ENCODE measurements at regions not wholly inside any gene's neighbourhood (a gene's known extent, or its start where the extent isn't known, plus 50 kb on each side); places are given as distances from the start of the nearest gene placed in this dataset.
"Not testable (repeated sequence)": the region's sequence is repeated elsewhere in the genome, so short reads cannot be mapped to it uniquely, and the experiment has no call there.

DNA sequence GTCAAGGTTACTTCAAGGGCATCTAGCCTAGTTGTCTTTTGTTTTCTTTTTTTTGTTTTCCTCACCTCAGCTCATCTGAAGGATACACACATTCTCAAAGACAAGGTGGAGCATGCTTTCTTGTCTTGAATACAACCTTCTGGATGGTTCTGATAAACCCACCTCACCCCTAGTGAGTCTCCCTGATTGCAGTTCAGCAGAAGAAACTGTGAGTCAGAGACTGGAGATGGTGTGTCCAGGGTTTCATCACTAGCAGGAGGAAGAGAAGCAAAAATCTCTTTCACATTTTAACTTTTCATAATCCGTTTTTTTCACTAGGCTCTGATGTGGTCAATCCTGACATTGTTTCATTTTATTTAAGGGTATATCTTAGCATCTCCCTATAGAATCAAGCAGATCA lies 143.0 kb upstream of the NRBF2 start:
- no peak overlapping the region for H2AFZ ChIP-seq (ENCODE audit: low read depth, low read length)
- no peaks in the 10 kb centered on the region for H3K36me3 ChIP-seq (ENCODE audit: insufficient read depth, low read length)
- no peaks in the 10 kb centered on the region for H3K4me1 ChIP-seq (ENCODE audit: insufficient read depth, low read length)
- H3K9me3 ChIP-seq (ENCODE audit: low read length): no peaks in the 10 kb centered on the region
- H3K4me3 ChIP-seq (ENCODE audit: low read length): no peak overlapping the region
- H3K27me3 ChIP-seq (ENCODE audit: insufficient read depth, low read length): no peaks in the 10 kb centered on the region

DNA sequence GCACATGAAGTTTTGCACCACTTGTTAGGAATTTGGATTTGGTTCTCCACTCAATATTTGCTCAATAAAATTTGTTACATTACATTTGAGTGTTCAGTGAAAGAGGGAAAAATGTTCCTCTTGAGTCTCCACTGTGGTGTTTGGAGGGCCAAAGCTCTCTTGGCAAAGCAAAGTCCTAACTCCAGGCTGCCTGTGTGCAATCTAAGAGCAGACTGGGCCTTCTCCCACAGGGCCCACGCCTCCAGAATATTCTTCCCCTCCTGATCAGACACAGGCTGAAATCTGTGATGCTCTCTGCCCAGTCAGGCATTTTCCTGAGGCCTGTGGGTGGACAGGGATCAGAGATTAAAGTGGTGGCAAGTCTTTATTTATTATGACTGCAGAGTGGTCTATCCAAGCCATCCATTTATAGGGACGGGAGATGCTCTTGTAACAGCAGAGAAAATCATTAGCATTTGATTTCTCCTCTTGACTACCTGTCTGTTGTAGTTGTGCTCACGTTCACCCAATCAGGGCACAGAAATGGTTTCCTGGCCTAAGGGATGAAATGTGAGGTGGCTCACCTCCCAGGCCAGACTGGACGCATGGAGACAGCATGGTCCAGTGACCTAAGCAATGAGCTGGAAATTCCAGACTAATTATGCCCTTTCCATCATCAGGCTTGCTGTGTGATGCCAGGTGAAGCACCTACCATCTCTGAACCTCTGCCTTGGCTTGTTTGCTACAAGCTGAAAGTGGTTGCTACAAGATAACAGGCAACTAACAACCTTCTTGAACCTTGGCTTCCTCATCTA lies 147.1 kb upstream of the NRBF2 start:
- H3K4me1 ChIP-seq (ENCODE audit: insufficient read depth, low read length): no peaks in the 10 kb centered on the region
- H3K27me3 ChIP-seq (ENCODE audit: insufficient read depth, low read length): no peaks in the 10 kb centered on the region
- H3K9me3 ChIP-seq (ENCODE audit: low read length): no peaks in the 10 kb centered on the region
- no peak overlapping the region for H2AFZ ChIP-seq (ENCODE audit: low read depth, low read length)
- no peak overlapping the region for H3K4me3 ChIP-seq (ENCODE audit: low read length)
- H3K36me3 ChIP-seq (ENCODE audit: insufficient read depth, low read length): no peaks in the 10 kb centered on the region

DNA sequence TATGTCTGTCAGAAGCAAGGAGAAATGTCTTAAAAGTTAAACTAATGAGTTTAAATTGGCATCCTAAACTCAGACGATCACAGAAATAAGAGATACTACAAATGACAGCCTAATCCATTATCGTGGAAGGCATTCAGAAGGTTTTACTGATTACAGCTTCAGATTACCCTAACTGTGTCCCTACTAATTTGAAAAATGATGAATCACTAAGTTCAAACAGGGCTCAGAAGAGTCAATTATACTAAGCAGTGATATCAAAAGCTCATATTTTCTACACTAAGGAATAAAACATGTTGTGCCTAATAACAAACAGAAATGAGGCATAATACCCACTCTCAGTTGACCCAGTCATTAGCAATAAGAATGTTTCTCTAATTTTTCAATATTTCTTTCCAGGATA lies 152.0 kb upstream of the NRBF2 start:
- no peaks in the 10 kb centered on the region for H3K9me3 ChIP-seq (ENCODE audit: low read length)
- H3K4me1 ChIP-seq (ENCODE audit: insufficient read depth, low read length): no peaks in the 10 kb centered on the region
- no peak overlapping the region for H2AFZ ChIP-seq (ENCODE audit: low read depth, low read length)
- no peaks in the 10 kb centered on the region for H3K36me3 ChIP-seq (ENCODE audit: insufficient read depth, low read length)
- H3K4me3 ChIP-seq (ENCODE audit: low read length): no peak overlapping the region
- H3K27me3 ChIP-seq (ENCODE audit: insufficient read depth, low read length): no peaks in the 10 kb centered on the region

DNA sequence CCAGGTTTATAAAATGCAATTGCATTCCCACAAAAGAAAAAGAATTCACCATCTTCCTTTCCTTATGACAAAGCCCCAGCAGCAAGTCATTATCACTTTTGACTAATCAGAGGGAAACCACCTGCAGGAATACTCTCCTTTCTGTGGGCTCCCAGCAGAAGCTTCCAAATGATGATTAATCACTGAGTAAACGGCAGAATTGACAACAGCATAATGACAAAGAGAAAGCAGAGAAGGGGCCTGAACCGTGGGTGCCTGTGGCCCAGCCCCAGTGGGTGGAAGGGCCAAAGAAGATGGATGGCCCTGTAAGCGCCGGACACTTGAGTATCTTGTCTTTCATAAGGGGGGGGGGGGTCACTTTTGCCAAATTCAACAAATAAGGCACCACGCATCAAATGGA lies 152.4 kb upstream of the NRBF2 start:
- H3K27me3 ChIP-seq (ENCODE audit: insufficient read depth, low read length): no peaks in the 10 kb centered on the region
- no peaks in the 10 kb centered on the region for H3K9me3 ChIP-seq (ENCODE audit: low read length)
- no peak overlapping the region for H3K4me3 ChIP-seq (ENCODE audit: low read length)
- no peak overlapping the region for H2AFZ ChIP-seq (ENCODE audit: low read depth, low read length)
- H3K4me1 ChIP-seq (ENCODE audit: insufficient read depth, low read length): no peaks in the 10 kb centered on the region
- H3K36me3 ChIP-seq (ENCODE audit: insufficient read depth, low read length): no peaks in the 10 kb centered on the region

DNA sequence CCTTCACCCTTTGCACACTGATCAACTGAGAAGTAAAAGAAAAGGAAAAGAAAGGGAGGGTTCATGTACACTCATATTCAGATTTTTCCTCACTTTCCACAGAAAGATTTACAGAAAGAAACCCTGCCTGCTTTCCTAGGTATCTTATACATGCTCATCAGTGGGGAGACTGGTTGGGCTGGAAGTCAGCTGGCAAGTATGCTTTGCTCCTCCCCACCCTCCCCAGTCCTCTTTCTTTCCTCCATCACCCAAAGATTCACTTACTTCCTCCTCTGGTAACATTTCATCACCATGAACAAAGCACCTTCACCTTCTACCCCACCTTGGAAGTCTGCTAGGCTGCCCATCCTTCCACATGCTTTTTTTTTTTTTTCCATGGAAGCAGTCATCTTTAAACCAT lies 153.2 kb upstream of the NRBF2 start:
- Histone ChIP-seq H3K27me3 (ENCODE audit: insufficient read depth, low read length) (no peaks in the 10 kb centered on the region), H3K36me3 (ENCODE audit: insufficient read depth, low read length) (no peaks in the 10 kb centered on the region), H3K4me3 (ENCODE audit: low read length) (no peak overlapping the region), H2AFZ (ENCODE audit: low read depth, low read length) (no peak overlapping the region), H3K4me1 (ENCODE audit: insufficient read depth, low read length) (no peaks in the 10 kb centered on the region), H3K9me3 (ENCODE audit: low read length) (no peaks in the 10 kb centered on the region)

DNA sequence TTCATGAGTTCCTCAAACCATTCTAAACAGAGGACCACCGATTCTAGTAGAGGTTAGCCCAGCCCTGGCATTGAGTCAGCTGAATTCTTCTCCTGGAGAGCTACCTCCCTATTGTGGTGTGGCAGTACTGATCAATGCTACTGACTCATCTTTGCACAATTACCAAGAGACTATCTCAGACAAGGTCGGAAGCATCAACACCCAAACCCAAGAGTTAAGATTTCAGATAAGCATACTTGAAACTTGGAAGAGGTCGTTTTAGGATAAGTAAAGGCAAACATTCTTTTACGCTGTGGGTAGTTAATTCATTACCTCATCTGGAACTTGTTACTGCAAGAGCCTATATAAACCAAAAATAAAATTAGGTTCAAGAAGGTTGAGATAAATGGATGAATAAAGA lies 154.6 kb upstream of the NRBF2 start:
- no peaks in the 10 kb centered on the region for H3K36me3 ChIP-seq (ENCODE audit: insufficient read depth, low read length)
- no peak overlapping the region for H2AFZ ChIP-seq (ENCODE audit: low read depth, low read length)
- no peaks in the 10 kb centered on the region for H3K4me1 ChIP-seq (ENCODE audit: insufficient read depth, low read length)
- H3K4me3 ChIP-seq (ENCODE audit: low read length): no peak overlapping the region
- H3K27me3 ChIP-seq (ENCODE audit: insufficient read depth, low read length): no peaks in the 10 kb centered on the region
- H3K9me3 ChIP-seq (ENCODE audit: low read length): peaks cover 2% of the 10 kb centered on the region

DNA sequence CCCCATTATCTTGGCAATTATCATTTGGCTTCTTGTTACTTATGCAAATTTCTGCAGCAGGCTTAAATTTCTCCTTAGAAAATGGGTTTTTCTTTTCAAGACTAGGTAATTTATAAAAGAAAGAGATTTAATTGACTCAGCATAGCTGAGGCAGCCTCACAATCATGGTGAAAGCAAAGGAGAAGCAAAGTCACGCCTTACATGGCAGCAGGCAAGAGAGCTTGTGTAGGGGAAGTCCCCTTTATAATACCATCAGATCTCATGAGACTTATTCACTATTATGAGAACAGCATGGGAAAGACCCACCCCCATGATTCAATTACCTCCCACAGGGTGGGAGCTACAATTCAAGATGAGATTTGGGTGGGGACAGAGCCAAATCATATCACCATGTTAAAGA lies 158.3 kb upstream of the NRBF2 start:
- not testable (repeated sequence) for H3K36me3 ChIP-seq (ENCODE audit: insufficient read depth, low read length); H3K27me3 ChIP-seq (ENCODE audit: insufficient read depth, low read length); H3K9me3 ChIP-seq (ENCODE audit: low read length); H2AFZ ChIP-seq (ENCODE audit: low read depth, low read length); H3K4me1 ChIP-seq (ENCODE audit: insufficient read depth, low read length); H3K4me3 ChIP-seq (ENCODE audit: low read length)

DNA sequence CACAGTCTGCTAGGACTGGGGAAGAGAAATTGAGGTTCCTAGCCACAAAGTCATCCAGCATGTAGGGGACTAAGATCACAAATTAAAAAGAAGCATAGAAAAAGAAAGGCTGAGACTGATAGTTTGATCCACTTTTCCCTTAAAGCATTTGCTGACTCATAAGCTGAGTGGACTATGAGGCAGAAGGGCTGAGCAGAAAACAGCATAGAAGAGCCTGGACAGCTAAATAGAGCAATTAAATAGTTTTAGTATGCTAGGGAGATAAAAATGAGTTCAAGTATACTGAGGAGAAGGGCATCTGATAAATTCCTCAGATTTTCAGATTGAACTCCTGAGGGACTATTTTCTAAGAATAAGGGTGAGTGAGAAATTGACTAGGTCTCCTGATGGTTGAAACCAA lies 155.9 kb upstream of the EGR2 start:
- H3K4me1 ChIP-seq (ENCODE audit: insufficient read depth, low read length): no peaks in the 10 kb centered on the region
- peaks cover 2% of the 10 kb centered on the region for H3K9me3 ChIP-seq (ENCODE audit: low read length)
- H3K4me3 ChIP-seq (ENCODE audit: low read length): no peak overlapping the region
- H2AFZ ChIP-seq (ENCODE audit: low read depth, low read length): no peak overlapping the region
- no peaks in the 10 kb centered on the region for H3K27me3 ChIP-seq (ENCODE audit: insufficient read depth, low read length)
- no peaks in the 10 kb centered on the region for H3K36me3 ChIP-seq (ENCODE audit: insufficient read depth, low read length)

DNA sequence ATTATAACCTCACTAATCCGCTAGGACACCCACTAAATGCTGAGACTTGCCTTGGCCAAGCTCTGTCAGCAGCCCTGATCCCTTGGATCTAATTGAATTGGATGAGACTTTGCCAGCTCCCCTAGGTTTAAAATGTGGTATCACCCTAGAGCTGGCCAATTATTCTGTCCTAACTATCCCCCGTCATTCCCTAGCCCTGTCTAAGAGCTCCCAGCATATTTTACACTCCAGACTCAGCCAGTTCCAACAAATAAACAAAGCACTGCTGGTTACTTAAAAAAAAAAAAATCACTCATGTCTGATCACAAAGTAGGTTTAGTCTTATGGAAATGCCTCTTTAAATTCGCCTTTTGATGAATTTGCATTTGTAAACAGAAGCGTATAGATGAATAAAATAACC lies 147.9 kb upstream of the EGR2 start:
- H3K9me3 ChIP-seq (ENCODE audit: low read length): no peaks in the 10 kb centered on the region
- no peaks in the 10 kb centered on the region for H3K27me3 ChIP-seq (ENCODE audit: insufficient read depth, low read length)
- no peak overlapping the region for H2AFZ ChIP-seq (ENCODE audit: low read depth, low read length)
- no peak overlapping the region for H3K4me3 ChIP-seq (ENCODE audit: low read length)
- no peaks in the 10 kb centered on the region for H3K36me3 ChIP-seq (ENCODE audit: insufficient read depth, low read length)
- H3K4me1 ChIP-seq (ENCODE audit: insufficient read depth, low read length): no peaks in the 10 kb centered on the region

DNA sequence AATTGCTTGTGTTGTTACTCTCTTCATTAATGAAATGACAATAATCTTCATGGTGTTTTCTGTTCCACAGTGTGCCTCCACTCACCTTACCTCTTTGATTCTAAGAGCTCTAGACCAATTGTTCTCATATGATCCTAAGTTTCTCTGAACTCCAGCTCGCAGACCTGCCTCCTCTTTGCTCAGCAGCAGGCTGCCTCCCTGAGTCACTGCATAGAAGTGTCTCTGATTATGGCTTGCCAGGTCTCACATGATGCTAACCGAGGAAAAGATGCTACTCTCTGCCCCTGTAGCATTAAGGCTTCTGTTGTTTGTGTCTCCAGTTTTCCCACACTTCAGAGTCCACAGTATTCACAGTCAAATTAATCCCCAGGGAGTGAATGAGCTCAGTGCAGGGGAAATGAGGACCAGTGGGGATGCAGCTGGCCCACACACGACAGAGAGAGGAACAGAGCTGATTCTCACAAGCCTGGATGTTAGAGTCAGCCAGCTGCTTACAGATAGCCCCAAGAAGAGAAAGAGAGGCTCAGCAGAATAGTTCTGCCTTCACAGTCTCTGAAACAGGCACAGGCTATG lies 145.9 kb upstream of the EGR2 start:
- Histone ChIP-seq H3K4me1 (ENCODE audit: insufficient read depth, low read length) (no peaks in the 10 kb centered on the region), H3K9me3 (ENCODE audit: low read length) (no peaks in the 10 kb centered on the region), H3K27me3 (ENCODE audit: insufficient read depth, low read length) (no peaks in the 10 kb centered on the region), H3K36me3 (ENCODE audit: insufficient read depth, low read length) (no peaks in the 10 kb centered on the region), H3K4me3 (ENCODE audit: low read length) (no peak overlapping the region), H2AFZ (ENCODE audit: low read depth, low read length) (no peak overlapping the region)

DNA sequence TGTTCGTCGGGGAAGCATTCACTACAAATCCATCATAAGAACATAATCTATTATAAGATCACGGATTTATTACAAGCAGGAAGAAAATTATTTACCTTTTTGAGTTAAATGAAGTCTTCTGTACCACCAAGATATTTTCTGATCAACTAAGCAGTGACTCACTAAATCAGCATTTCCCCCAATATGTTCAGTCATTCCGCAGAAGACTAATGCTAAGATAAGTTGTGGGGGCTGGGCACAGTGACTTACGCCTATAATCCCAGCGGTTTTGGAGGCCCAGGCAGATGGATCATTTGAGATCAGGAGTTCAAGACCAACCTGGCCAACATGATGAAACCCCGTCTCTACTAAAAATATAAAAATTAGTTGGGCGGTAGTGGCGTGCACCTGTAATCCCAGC lies 144.2 kb upstream of the EGR2 start:
- H3K27me3 ChIP-seq (ENCODE audit: insufficient read depth, low read length): no peaks in the 10 kb centered on the region
- H3K4me1 ChIP-seq (ENCODE audit: insufficient read depth, low read length): no peaks in the 10 kb centered on the region
- H3K36me3 ChIP-seq (ENCODE audit: insufficient read depth, low read length): no peaks in the 10 kb centered on the region
- no peak overlapping the region for H2AFZ ChIP-seq (ENCODE audit: low read depth, low read length)
- H3K9me3 ChIP-seq (ENCODE audit: low read length): no peaks in the 10 kb centered on the region
- no peak overlapping the region for H3K4me3 ChIP-seq (ENCODE audit: low read length)

DNA sequence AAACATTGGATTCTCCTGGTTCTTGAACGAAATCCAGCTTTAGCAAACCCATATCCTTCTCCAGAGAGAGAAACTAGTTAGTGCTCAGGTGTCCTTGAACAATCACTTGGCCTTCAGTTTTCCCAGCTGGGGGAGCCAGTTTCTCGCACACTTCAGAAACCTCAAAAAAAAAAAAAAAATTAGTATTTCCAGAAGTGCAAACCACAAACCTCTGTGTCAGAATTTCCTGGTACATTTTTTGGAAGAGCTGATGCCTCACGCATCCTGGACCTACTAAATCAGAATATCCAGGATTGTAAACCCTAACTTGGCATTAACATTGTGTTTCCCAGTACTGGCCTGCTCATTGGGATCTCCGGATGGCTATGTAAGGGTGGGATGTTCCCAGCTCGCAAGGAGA lies 143.4 kb upstream of the EGR2 start:
- Histone ChIP-seq H3K36me3 (ENCODE audit: insufficient read depth, low read length) (no peaks in the 10 kb centered on the region), H3K9me3 (ENCODE audit: low read length) (no peaks in the 10 kb centered on the region), H2AFZ (ENCODE audit: low read depth, low read length) (no peak overlapping the region), H3K4me1 (ENCODE audit: insufficient read depth, low read length) (no peaks in the 10 kb centered on the region), H3K27me3 (ENCODE audit: insufficient read depth, low read length) (no peaks in the 10 kb centered on the region), H3K4me3 (ENCODE audit: low read length) (no peak overlapping the region)

DNA sequence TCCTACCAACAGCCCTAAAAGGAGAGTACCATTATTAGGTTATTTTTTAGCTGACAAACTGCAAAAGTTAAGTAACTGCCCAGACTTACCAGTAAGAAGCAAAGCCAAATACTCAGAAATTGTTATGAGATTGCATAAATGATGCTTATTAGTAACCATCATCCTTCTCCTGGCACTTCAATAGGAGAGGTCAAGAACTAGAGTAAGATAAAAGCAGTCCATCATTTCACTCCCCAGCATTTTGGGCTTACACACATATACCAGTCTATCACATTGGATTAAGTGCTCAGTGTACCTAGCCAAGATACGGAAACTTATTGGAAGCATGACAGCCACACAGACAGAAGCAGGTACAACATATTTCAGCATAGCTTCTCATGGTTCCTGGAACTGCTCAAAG lies 142.8 kb upstream of the EGR2 start:
- H3K27me3 ChIP-seq (ENCODE audit: insufficient read depth, low read length): no peaks in the 10 kb centered on the region
- H3K4me1 ChIP-seq (ENCODE audit: insufficient read depth, low read length): no peaks in the 10 kb centered on the region
- H3K9me3 ChIP-seq (ENCODE audit: low read length): no peaks in the 10 kb centered on the region
- no peak overlapping the region for H2AFZ ChIP-seq (ENCODE audit: low read depth, low read length)
- H3K36me3 ChIP-seq (ENCODE audit: insufficient read depth, low read length): no peaks in the 10 kb centered on the region
- H3K4me3 ChIP-seq (ENCODE audit: low read length): no peak overlapping the region

DNA sequence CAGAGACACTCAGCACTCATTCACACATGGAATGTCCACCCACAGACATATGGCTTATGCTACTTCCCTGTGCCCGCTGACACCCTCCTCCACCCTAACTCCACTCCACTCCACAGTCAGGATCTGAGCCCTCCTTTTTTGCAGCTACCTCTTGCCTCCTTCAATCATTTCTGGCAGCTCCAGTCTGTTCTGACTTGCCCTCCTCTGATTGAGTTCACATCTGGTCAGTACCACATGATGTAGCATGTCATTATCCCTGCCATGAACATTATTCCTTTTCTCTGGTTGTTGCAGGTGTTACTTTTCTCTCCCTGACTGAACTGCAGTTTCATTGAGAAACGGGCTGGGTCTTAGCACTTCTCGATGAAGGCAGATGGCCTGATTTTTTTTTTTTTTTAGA lies 130.1 kb upstream of the EGR2 start:
- no peaks in the 10 kb centered on the region for H3K36me3 ChIP-seq (ENCODE audit: insufficient read depth, low read length)
- peaks cover 2% of the 10 kb centered on the region for H3K9me3 ChIP-seq (ENCODE audit: low read length)
- no peaks in the 10 kb centered on the region for H3K4me1 ChIP-seq (ENCODE audit: insufficient read depth, low read length)
- no peaks in the 10 kb centered on the region for H3K27me3 ChIP-seq (ENCODE audit: insufficient read depth, low read length)
- no peak overlapping the region for H3K4me3 ChIP-seq (ENCODE audit: low read length)
- no peak overlapping the region for H2AFZ ChIP-seq (ENCODE audit: low read depth, low read length)
